NB4 (cell line): ENCODE measurements at regions not wholly inside any gene's neighbourhood (a gene's known extent, or its start where the extent isn't known, plus 50 kb on each side); places are given as distances from the start of the nearest gene placed in this dataset.
"Not testable (repeated sequence)": the region's sequence is repeated elsewhere in the genome, so short reads cannot be mapped to it uniquely, and the experiment has no call there.

Experiments used
- DNase-seq: peaks from one replicate; pipeline ENCODE4 v3.0.0; 2010; ENCODE audit warnings: low read depth
- H3K4me3 ChIP-seq: one replicate; pipeline ENCODE4 v1.5.1; 2011; ENCODE audit warnings: mild to moderate bottlenecking, low read depth, low read length, moderate library complexity
- MYC ChIP-seq: IDR thresholded peaks from 2 replicates; pipeline ENCODE4 v1.6.1; 2011; ENCODE audit warnings: low read depth, low read length
- POLR2A ChIP-seq: IDR thresholded peaks from 2 replicates; pipeline ENCODE4 v1.6.1; 2011; ENCODE audit warnings: mild to moderate bottlenecking; ENCODE audit not compliant: insufficient read length; ENCODE audit errors: extremely low read depth
- TF ChIP-seq, protein P1 (sequence below): IDR thresholded peaks from 2 replicates; pipeline ENCODE4 v1.6.1; 2011; ENCODE audit warnings: low read depth, low read length
- TF ChIP-seq, protein P2 (sequence below): IDR thresholded peaks from one replicate; pipeline ENCODE4 v1.5.1; 2012; ENCODE audit warnings: low read depth, low read length

DNA sequence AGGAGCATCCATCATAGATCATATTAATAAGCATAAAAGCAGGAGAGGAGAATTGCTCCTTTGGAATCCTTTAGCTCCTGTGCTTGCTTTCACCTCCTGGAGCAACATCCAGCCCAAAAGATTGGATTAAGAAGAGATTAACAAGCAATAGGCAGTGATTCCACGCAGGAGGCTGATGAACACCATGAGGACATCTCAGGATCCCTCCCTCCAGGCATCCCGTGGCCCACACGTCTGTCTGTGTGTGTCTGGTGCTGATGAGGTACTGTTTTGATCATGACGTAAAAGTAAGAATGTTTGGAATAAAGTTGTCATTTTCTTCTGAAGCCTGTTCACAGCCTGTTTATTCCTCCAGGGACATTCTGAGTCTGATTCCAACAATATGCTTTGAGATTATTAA, 185.5 kb upstream of the MYLIP start:
- TF ChIP-seq, protein P1, sequence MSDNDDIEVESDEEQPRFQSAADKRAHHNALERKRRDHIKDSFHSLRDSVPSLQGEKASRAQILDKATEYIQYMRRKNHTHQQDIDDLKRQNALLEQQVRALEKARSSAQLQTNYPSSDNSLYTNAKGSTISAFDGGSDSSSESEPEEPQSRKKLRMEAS = no peak
- TF ChIP-seq, protein P2, sequence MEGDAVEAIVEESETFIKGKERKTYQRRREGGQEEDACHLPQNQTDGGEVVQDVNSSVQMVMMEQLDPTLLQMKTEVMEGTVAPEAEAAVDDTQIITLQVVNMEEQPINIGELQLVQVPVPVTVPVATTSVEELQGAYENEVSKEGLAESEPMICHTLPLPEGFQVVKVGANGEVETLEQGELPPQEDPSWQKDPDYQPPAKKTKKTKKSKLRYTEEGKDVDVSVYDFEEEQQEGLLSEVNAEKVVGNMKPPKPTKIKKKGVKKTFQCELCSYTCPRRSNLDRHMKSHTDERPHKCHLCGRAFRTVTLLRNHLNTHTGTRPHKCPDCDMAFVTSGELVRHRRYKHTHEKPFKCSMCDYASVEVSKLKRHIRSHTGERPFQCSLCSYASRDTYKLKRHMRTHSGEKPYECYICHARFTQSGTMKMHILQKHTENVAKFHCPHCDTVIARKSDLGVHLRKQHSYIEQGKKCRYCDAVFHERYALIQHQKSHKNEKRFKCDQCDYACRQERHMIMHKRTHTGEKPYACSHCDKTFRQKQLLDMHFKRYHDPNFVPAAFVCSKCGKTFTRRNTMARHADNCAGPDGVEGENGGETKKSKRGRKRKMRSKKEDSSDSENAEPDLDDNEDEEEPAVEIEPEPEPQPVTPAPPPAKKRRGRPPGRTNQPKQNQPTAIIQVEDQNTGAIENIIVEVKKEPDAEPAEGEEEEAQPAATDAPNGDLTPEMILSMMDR = no peak
- no peak for TF ChIP-seq POLR2A
- TF ChIP-seq MYC = no peak
- H3K4me3 ChIP-seq = no peak overlapping the region
- DNase-seq = no peak

DNA sequence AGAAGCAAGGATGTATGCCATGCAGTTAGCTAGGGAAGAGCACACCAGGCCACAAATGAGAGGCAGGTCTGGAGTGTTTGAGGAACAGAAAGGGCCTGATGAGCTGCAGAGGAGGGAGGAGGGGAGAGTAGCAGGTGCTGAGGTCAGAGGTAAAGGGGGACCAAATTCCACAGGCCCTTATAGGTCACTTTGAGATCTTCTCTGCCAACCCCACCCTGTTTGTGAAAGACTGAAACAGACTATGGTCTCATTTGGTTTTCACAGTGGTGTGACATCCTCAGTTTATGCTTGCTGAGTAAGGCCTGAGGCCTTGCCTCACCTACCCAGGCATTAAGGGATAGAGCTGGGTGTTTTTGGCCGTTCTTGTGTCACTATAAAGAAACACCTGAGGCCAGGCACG, 187.7 kb upstream of the MYLIP start:
- no peak overlapping the region for H3K4me3 ChIP-seq
- no peak for TF ChIP-seq MYC
- no peak for DNase-seq

DNA sequence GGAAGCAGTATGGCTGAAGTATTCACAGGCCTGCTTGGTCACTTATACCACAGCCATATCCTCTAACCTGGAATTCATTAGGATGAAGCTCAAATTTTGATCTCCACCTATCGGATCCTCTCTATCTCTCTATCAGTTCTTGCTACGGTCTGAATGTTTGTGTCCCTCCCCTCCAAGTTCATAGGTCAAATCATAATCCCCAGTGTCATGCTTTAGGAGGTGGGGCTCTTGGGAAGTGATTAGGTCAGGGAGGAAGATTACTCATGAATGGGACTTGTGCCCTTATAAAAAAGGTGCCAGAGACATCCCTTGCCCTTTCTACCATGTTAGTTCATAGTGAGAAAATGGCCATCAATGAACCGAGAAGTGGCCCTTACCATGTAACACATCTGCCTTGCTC, 190.8 kb upstream of the MYLIP start:
- TF ChIP-seq, protein P1 = no peak
- TF ChIP-seq, protein P2 = no peak
- TF ChIP-seq POLR2A (no peak), MYC (no peak)
- no peak for DNase-seq
- no peak overlapping the region for H3K4me3 ChIP-seq

DNA sequence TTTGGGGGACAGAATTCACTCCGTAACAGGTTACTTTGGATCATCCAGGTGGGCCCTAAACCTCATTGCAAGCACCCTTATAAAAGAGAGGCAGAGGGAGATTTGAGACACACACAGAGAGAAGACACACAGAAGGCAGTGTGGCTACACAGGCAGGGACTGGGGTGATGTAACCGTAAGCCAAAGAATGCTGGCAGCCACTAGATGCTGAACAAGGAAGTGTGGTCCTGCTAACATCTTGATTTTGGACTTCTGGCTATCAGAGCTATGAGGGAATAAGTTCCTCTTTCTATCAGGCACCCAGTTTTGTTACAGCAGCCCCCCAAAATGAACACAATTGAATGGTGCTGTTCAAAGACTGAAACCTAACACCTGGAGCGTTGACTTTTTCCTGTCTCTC, 191.3 kb upstream of the MYLIP start:
- DNase-seq = peak; percentile 62
- TF ChIP-seq, protein P2 = no peak
- TF ChIP-seq MYC (no peak), POLR2A (no peak)
- TF ChIP-seq, protein P1 = no peak
- H3K4me3 ChIP-seq = no peak overlapping the region

DNA sequence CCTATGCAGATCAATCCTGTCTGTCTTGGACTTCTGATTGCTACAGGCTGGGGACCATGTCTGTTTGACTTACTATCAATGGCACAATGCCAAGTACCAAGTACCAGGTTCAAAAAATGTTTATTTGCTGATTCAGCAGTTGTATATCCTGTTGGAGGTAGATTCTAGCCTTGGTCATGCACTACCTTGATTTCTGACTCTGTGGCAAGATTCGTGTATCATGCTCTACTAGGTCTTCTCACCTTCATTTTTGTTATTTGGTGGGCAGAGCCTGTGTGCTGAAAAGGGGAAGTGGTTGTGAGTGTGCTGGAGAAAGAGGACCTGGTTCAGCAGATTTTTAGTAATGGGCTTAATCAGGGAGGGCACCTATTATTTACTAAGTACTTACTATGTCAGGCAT, 192.4 kb upstream of the MYLIP start:
- DNase-seq = peak; percentile 76
- H3K4me3 ChIP-seq = no peak overlapping the region
- TF ChIP-seq MYC = no peak
- TF ChIP-seq POLR2A = no peak
- TF ChIP-seq, protein P1 = no peak
- TF ChIP-seq, protein P2 = no peak

DNA sequence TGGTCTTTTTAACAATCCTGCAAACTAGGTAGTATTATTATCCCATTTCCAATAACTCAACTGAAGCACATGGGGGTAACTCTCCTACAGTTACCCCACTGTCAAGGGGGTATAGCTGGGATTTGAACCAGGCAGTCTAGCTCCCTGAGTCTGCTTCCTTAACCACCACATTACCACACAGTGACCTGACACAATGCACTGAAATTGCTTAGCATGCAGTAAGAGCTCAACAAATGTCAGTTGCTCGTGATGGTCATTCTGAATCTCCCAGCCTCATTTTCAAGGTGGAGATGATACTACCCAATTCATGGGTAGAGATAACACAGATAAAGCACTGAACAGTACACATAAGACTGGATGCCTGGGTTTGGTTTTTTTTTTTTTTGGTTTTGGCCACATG, 193.2 kb upstream of the MYLIP start:
- TF ChIP-seq POLR2A = no peak
- TF ChIP-seq MYC = no peak
- TF ChIP-seq, protein P2 = no peak
- TF ChIP-seq, protein P1 = no peak
- no peak for DNase-seq
- H3K4me3 ChIP-seq = no peak overlapping the region

DNA sequence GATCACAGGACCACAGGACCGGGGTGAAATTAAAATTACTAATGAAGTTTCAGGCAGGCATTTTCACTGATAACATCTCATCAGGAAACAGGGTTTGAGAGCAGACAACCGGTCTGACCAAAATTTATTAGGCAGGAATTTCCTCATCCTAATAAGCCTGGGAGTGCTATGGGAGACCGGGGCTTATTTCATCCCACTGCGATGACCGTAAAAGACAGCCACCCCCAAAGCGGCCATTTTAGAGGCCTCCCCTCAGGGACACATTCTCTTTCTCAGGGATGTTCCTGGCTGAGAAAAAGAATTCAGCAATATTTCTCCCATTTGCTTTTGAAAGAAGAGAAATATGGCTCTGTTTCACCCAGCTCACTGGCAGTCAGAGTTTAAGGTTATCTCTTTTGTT, 197.2 kb upstream of the MYLIP start:
- not testable (repeated sequence) for DNase-seq, H3K4me3 ChIP-seq
